ENCODE measurements at regions not wholly inside any gene's neighbourhood (a gene's known extent, or its start where the extent isn't known, plus 50 kb on each side); places are given as distances from the start of the nearest gene placed in this dataset.

- TF ChIP-seq CTCF (IDR thresholded peaks at IDR 0.05) (no peak), EZH2 (IDR thresholded peaks at IDR 0.05; ENCODE audit: borderline replicate concordance, insufficient read depth, low read depth, low read length, poor library complexity, severe bottlenecking) (no peak)
Observed at GRCh38 chr1:34619256-34619655, 135.6 kb upstream of the GJB5 start.

Measured in B cell (primary cell).